ENCODE measurements at regions not wholly inside any gene's neighbourhood (a gene's known extent, or its start where the extent isn't known, plus 50 kb on each side); places are given as distances from the start of the nearest gene placed in this dataset.

GRCh38 chr20:47968541-47969310 lies 183.4 kb upstream of the SULF2 start:
- no peaks in the 10 kb centered on the region for H3K36me3 Mint-ChIP-seq
- no peaks in the 10 kb centered on the region for H3K9me3 Mint-ChIP-seq
- H3K4me2 ChIP-seq = no peak overlapping the region
- DNase-seq (ENCODE audit: low spot score) = no peak
- H3K4me1 ChIP-seq = peaks cover 6% of the 10 kb centered on the region
- no peaks in the 10 kb centered on the region for H3F3A ChIP-seq (ENCODE audit: low read depth)
- H3K27ac ChIP-seq = no peak overlapping the region
- no peaks in the 10 kb centered on the region for H4K20me1 ChIP-seq (ENCODE audit: low read depth)
- H3K27me3 ChIP-seq = peaks cover 13% of the 10 kb centered on the region
- TF ChIP-seq EZH2 (IDR thresholded peaks at IDR 0.05) = no peak
- no peak for TF ChIP-seq EZH2phosphoT487 (IDR thresholded peaks at IDR 0.05)
- no peak for TF ChIP-seq CTCF (IDR thresholded peaks at IDR 0.05)
- H3K4me1 Mint-ChIP-seq = peaks cover 47% of the 10 kb centered on the region
- H3K9me3 ChIP-seq (ENCODE audit: low read depth) = no peaks in the 10 kb centered on the region
- H3K27me3 Mint-ChIP-seq (ENCODE audit: insufficient read depth, low read depth) = peaks cover 16% of the 10 kb centered on the region
- no peak overlapping the region for H3K9ac ChIP-seq
- no peak overlapping the region for H3K4me3 Mint-ChIP-seq
- H3K79me2 ChIP-seq (ENCODE audit: low read depth) = no peaks in the 10 kb centered on the region
- H3K4me3 ChIP-seq = no peak overlapping the region
- no peak overlapping the region for H3K27ac Mint-ChIP-seq
- no peaks in the 10 kb centered on the region for H3K36me3 ChIP-seq
- no peak overlapping the region for H2AFZ ChIP-seq (replicated peaks)

GRCh38 chr20:47964149-47964548 lies 178.9 kb upstream of the SULF2 start:
- Histone ChIP-seq H3K27ac (no peak overlapping the region), H3K4me3 (no peak overlapping the region), H3K4me2 (no peak overlapping the region), H4K20me1 (ENCODE audit: low read depth) (no peaks in the 10 kb centered on the region), H3K4me1 (no peaks in the 10 kb centered on the region), H3K79me2 (ENCODE audit: low read depth) (no peaks in the 10 kb centered on the region), H3K36me3 (no peaks in the 10 kb centered on the region), H3K9ac (no peak overlapping the region), H3K9me3 (ENCODE audit: low read depth) (no peaks in the 10 kb centered on the region), H3K27me3 (no peaks in the 10 kb centered on the region), H2AFZ (replicated peaks) (no peak overlapping the region), H3F3A (ENCODE audit: low read depth) (no peaks in the 10 kb centered on the region)
- no peak overlapping the region for H3K27ac Mint-ChIP-seq
- DNase-seq (ENCODE audit: low spot score) = no peak
- H3K9me3 Mint-ChIP-seq = no peaks in the 10 kb centered on the region
- peaks cover 17% of the 10 kb centered on the region for H3K4me1 Mint-ChIP-seq
- H3K4me3 Mint-ChIP-seq = no peak overlapping the region
- no peaks in the 10 kb centered on the region for H3K36me3 Mint-ChIP-seq
- TF ChIP-seq CTCF (IDR thresholded peaks at IDR 0.05) (no peak), EZH2 (IDR thresholded peaks at IDR 0.05) (no peak)
- H3K27me3 Mint-ChIP-seq (ENCODE audit: insufficient read depth, low read depth) = peaks cover 17% of the 10 kb centered on the region

- Histone ChIP-seq H3K9me3 (ENCODE audit: low read depth) (no peaks in the 10 kb centered on the region), H3F3A (ENCODE audit: low read depth) (no peaks in the 10 kb centered on the region), H3K4me1 (no peaks in the 10 kb centered on the region), H3K79me2 (ENCODE audit: low read depth) (no peaks in the 10 kb centered on the region), H3K9ac (no peak overlapping the region), H2AFZ (replicated peaks) (no peak overlapping the region), H3K4me3 (no peak overlapping the region), H4K20me1 (ENCODE audit: low read depth) (no peaks in the 10 kb centered on the region), H3K36me3 (no peaks in the 10 kb centered on the region), H3K27me3 (no peaks in the 10 kb centered on the region), H3K4me2 (no peak overlapping the region), H3K27ac (no peak overlapping the region)
- Mint-ChIP-seq H3K36me3 (no peaks in the 10 kb centered on the region), H3K27ac (no peak overlapping the region), H3K4me1 (peaks cover 24% of the 10 kb centered on the region), H3K9me3 (no peaks in the 10 kb centered on the region), H3K4me3 (no peak overlapping the region), H3K27me3 (ENCODE audit: insufficient read depth, low read depth) (peaks cover 14% of the 10 kb centered on the region)
- TF ChIP-seq CTCF (IDR thresholded peaks at IDR 0.05) (no peak), EZH2phosphoT487 (IDR thresholded peaks at IDR 0.05) (no peak), EZH2 (IDR thresholded peaks at IDR 0.05) (no peak)
- no peak for DNase-seq (ENCODE audit: low spot score)
Measured at GRCh38 chr20:47963022-47963421, 177.7 kb upstream of the SULF2 start.
